Thymus (tissue), 11 donors: ENCODE measurements at regions not wholly inside any gene's neighbourhood (a gene's known extent, or its start where the extent isn't known, plus 50 kb on each side); places are given as distances from the start of the nearest gene placed in this dataset.

ENCODE experiments used
- DNase-seq, 9 donors: peaks; one replicate each; pipeline ENCODE4 v3.0.0-alpha.2; 2013; ENCODE audit warnings: low spot score in 9 of 9, low read depth in 6 of 9, missing footprints in 1 of 9
- H3K27ac ChIP-seq, 2 donors: one replicate each; pipeline ENCODE4 v1.5.1; 2013; ENCODE audit warnings: control low read depth in 1 of 2, low read depth in 1 of 2, low read length in 1 of 2, mild to moderate bottlenecking in 1 of 2, moderate library complexity in 1 of 2
- H3K27me3 ChIP-seq, 2 donors: one replicate each; pipeline ENCODE4 v1.5.1; 2013; ENCODE audit warnings: low read length in 1 of 2; ENCODE audit not compliant: control insufficient read depth in 2 of 2, insufficient read depth in 1 of 2
- H3K36me3 ChIP-seq, 2 donors: one replicate each; pipeline ENCODE4 v1.5.1; 2013; ENCODE audit warnings: low read length in 1 of 2, mild to moderate bottlenecking in 1 of 2, moderate library complexity in 1 of 2; ENCODE audit not compliant: control insufficient read depth in 2 of 2, insufficient read depth in 2 of 2
- H3K4me1 ChIP-seq, 2 donors: one replicate each; pipeline ENCODE4 v1.5.1; 2013; ENCODE audit warnings: low read length in 2 of 2; ENCODE audit not compliant: control insufficient read depth in 2 of 2, insufficient read depth in 2 of 2
- H3K4me3 ChIP-seq, 2 donors: one replicate each; pipeline ENCODE4 v1.5.1; 2013; ENCODE audit warnings: low read length in 2 of 2, control low read depth in 1 of 2, mild to moderate bottlenecking in 1 of 2
- H3K9me3 ChIP-seq, 2 donors: one replicate each; pipeline ENCODE4 v1.5.1; 2013; ENCODE audit warnings: low read length in 1 of 2, mild to moderate bottlenecking in 1 of 2; ENCODE audit not compliant: control insufficient read depth in 2 of 2, insufficient read depth in 1 of 2
- WGBS: extraction: QIAGEN DNeasy Blood & Tissue Kit; methylation state at CpG from one replicate; pipeline ENCODE4 v1.1.7; 2013; 5-methylcytosine and 5-hydroxymethylcytosine counted together
- donor health status: healthy.

DNA sequence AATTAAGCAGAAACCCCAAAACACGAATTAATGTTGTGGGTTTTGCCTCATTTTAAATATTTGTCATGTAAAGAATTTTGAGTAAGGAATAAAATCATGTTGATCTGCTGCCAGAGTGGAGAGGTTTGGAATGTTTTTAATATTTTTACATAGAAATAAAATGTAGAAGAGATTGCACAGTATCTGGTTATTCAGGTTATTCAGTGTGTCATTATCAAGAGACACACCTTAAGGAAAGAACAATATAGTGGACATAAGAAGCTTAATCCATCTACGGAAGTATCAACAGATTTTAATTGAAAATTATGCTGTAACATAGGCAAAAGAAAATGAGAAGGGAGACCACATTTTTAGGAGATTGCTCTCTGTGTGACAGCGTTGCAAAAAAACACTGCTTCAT, 410.4 kb downstream of the MED10 start:
- H3K4me1 ChIP-seq: no peaks in the 10 kb centered on the region
- H3K27ac ChIP-seq: no peak overlapping the region
- no peaks in the 10 kb centered on the region for H3K27me3 ChIP-seq
- WGBS: 83% methylated on average over 3 of the region's 3 CpGs
- DNase-seq: no peak
- peaks cover 0 to 8% of the 10 kb centered on the region in 2 donors for H3K9me3 ChIP-seq
- H3K36me3 ChIP-seq: no peaks in the 10 kb centered on the region
- no peak overlapping the region for H3K4me3 ChIP-seq

DNA sequence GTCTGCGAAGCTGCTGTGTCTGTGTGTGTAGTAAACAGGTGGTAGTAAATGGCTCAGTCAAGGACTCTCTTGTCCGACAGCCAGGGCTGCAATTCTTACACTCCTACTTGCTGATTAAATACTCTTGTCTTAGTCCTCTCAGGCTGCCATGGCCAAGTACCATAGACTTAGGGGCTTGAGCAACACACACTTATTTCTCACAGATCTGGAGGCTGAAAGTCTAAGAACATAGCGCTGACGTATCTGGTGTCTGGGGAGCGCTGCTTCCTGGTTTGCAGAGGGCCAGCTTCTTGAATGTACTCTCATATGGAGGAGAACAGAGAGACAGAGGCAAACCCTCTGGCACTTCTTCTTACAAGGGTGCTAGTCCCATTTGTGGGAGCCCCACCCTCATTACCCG, 411.0 kb downstream of the MED10 start:
- WGBS: 95% methylated on average over 6 of the region's 6 CpGs
- Histone ChIP-seq H3K27ac (no peak overlapping the region), H3K9me3 (peaks cover 0 to 8% of the 10 kb centered on the region in 2 donors), H3K4me3 (no peak overlapping the region), H3K27me3 (no peaks in the 10 kb centered on the region), H3K4me1 (no peaks in the 10 kb centered on the region), H3K36me3 (no peaks in the 10 kb centered on the region)
- no peak for DNase-seq

DNA sequence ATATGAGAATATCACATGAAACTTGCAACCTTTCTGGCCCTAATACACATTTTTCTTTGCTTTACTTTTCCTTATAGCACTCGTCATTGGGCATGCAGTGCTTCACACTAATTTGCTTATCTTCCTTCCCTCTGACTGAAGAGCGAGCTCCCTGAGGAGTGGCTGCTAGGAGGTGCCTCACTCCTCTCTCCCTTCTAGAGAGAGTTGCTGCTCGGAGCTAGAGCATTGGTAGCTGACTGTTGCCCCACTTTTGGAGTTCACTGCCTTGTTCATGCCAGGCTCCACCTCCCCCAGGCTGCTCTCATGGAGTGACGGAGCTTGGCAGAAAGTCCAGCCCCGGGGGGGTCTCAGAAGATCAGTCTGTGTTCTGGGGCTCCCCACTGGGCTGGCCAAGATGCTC, 413.2 kb downstream of the MED10 start:
- no peak for DNase-seq
- Histone ChIP-seq H3K27me3 (no peaks in the 10 kb centered on the region), H3K27ac (no peak overlapping the region), H3K4me1 (no peaks in the 10 kb centered on the region), H3K4me3 (no peak overlapping the region), H3K36me3 (no peaks in the 10 kb centered on the region), H3K9me3 (peaks cover 0 to 10% of the 10 kb centered on the region in 2 donors)
- WGBS: 86% methylated on average over 5 of the region's 5 CpGs

DNA sequence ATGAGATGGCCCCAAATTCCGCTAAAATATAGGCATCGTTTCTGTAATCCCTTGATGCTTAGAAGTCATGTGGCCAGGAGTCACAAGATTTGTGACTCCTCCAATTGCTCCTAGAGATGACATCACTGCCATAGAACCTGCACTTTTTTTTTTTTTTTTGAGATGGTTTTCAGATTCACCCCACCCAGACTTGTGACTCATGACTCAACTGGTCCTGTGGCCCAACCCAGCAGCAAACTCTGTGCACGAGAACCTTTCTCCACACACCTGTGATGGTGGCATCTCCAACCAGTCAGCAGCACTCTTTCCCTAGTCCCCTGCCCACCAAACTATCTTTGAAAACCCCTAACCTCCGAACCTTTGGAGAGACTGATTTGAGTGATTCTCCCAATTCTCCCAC, 414.0 kb downstream of the MED10 start:
- Histone ChIP-seq H3K4me3 (no peak overlapping the region), H3K27me3 (no peaks in the 10 kb centered on the region), H3K4me1 (no peaks in the 10 kb centered on the region), H3K9me3 (peaks cover 0 to 10% of the 10 kb centered on the region in 2 donors), H3K36me3 (no peaks in the 10 kb centered on the region), H3K27ac (no peak overlapping the region)
- no peak for DNase-seq
- WGBS: 94% methylated on average over 4 of the region's 4 CpGs

DNA sequence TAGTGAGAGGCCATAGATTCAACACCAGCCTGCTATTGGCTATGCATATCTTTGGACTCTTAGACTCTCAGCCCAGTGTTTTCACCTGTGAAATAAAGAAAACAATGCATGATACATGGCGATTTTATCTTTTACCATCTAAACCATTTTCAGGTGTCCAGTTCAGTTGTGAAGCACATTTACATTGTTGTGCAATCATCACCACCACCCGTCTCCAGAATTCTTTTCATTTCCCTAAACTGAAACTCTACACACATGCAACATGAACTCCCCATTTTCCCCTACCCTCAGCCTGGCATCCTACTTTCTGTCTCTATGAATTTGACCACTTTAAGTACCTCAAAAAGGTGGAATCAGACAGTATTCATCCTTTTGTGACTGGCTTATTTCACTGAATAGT, 420.6 kb downstream of the MED10 start:
- Histone ChIP-seq H3K9me3 (peaks cover 0 to 5% of the 10 kb centered on the region in 2 donors), H3K36me3 (no peaks in the 10 kb centered on the region), H3K27ac (no peak overlapping the region), H3K4me3 (no peak overlapping the region), H3K4me1 (no peaks in the 10 kb centered on the region), H3K27me3 (no peaks in the 10 kb centered on the region)
- DNase-seq: no peak
- 96% methylated on average over 2 of the region's 2 CpGs for WGBS

DNA sequence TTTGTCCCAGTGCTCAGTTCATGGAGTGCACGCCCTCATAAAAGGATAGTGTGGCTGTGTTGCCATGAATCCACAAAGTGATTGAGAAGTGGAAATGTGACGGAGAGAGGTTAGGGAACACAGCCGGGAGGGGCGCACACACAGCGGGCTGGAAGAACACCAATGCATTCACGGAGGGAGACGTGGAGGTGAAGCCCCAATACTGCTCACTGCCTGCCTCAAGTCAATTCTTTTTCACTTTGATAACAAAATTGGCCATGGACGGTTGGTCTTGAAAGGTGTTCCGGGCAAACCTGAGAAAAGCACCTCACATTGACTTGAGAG, 424.1 kb downstream of the MED10 start:
- H3K27me3 ChIP-seq: no peaks in the 10 kb centered on the region
- no peak for DNase-seq
- H3K27ac ChIP-seq: no peak overlapping the region
- no peaks in the 10 kb centered on the region for H3K36me3 ChIP-seq
- H3K4me1 ChIP-seq: no peaks in the 10 kb centered on the region
- 83% methylated on average over 9 of the region's 9 CpGs for WGBS
- H3K9me3 ChIP-seq: no peaks in the 10 kb centered on the region
- no peak overlapping the region for H3K4me3 ChIP-seq

DNA sequence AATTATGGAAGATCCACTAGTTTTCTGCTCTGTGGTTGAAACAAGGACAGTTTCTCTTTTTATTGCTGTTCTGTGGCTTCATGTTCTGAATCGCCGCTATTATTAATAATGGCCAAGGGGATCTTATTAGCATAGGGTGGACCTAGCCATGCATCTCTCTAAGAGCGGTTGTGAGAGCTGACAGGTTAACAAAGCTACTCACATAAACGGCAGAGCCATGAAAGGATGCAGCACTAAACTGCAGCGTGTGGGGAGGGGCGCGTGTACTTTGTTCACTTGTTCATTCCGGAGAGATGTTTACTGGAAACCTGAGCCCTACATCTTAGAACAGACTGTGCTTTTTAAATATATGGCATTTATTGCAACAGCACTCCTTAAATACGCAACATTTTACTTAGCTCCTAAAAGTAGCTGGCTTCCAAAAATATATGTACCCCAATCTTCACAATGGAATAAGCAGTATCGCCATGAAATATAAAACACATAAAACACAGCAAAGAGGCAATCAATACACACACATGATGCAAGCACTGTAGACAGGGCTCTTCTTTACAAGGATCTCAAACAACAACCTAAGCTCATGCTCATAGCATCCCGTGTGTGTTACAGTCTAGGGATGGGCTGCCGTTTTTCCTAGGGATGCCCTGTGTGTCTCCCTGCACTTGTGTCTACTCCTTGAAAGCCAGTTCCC, 424.6 kb downstream of the MED10 start:
- Histone ChIP-seq H3K4me1 (no peaks in the 10 kb centered on the region), H3K36me3 (no peaks in the 10 kb centered on the region), H3K27ac (no peak overlapping the region), H3K27me3 (no peaks in the 10 kb centered on the region), H3K9me3 (no peaks in the 10 kb centered on the region), H3K4me3 (no peak overlapping the region)
- 90% methylated on average over 12 of the region's 12 CpGs for WGBS
- DNase-seq: no peak

DNA sequence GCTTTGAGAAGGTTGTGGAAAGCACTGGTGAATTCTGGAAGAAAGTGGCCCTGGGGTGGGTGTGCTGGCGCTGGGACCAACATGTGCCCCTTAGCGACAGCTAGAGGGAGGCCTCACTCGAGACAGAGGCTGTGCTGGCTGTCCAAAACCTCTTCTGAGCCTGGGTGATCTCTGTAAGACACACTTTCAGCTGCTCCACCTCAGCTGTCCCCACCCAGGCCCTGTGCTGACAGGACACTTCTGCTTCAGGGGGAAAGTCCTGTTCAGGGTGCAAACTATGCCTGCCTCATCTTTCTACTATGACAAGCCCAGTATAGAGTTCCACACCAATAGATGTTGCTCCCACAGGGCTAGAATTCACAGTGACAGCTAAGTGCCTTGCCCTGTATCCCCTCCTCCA, 426.4 kb downstream of the MED10 start:
- Histone ChIP-seq H3K36me3 (no peaks in the 10 kb centered on the region), H3K27ac (no peak overlapping the region), H3K4me3 (no peak overlapping the region), H3K4me1 (no peaks in the 10 kb centered on the region), H3K27me3 (no peaks in the 10 kb centered on the region), H3K9me3 (no peaks in the 10 kb centered on the region)
- WGBS: 61% methylated on average over 3 of the region's 3 CpGs
- no peak for DNase-seq

DNA sequence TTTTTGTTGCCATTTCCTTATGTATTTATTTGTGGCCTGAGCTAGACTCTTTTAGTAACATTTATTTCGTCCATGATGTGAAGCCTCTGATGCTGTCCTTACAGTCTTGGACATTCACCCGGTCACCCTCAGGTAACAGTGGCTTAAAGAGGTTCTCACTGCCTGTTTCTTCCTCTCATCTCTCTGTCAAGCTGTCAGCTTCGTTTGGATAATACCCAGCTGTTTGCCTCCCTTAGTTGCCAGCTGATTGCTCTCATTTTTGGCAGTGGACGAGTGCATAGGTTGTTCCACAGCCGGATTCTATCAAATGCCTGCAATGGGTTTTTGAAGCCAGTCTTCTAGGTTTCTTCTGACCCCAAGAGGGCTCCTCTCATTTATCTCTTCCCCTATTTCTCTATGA, 427.7 kb downstream of the MED10 start:
- DNase-seq: no peak
- H3K4me3 ChIP-seq: no peak overlapping the region
- 67% methylated on average over 5 of the region's 5 CpGs for WGBS
- no peak overlapping the region for H3K27ac ChIP-seq
- H3K9me3 ChIP-seq: no peaks in the 10 kb centered on the region
- H3K36me3 ChIP-seq: no peaks in the 10 kb centered on the region
- H3K4me1 ChIP-seq: no peaks in the 10 kb centered on the region
- H3K27me3 ChIP-seq: no peaks in the 10 kb centered on the region

DNA sequence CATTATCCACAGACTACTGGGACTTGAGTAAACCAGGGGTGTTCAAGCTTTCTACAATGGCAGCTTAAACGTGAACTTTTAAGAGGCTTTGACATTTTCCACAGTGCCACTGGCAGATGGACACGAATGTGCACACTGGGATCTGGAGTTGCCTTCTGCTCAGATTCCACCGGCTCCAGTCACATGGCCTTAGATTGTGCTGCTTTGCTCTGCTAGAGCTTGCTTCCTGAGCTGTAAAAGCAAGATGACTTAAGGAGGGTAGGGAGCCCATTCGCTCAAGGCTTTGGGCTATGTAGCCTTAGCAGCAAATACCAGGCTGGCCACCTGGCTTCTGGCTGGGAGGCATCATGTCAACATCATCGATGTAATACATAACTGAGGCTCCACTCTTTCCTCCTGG, 436.9 kb downstream of the MED10 start:
- H3K27ac ChIP-seq: no peak overlapping the region
- H3K4me1 ChIP-seq: no peaks in the 10 kb centered on the region
- no peak overlapping the region for H3K4me3 ChIP-seq
- no peaks in the 10 kb centered on the region for H3K36me3 ChIP-seq
- H3K9me3 ChIP-seq: no peaks in the 10 kb centered on the region
- no peaks in the 10 kb centered on the region for H3K27me3 ChIP-seq
- WGBS: 95% methylated on average over 5 of the region's 5 CpGs
- no peak for DNase-seq
